Osteoblast (primary cell): ENCODE measurements at regions not wholly inside any gene's neighbourhood (a gene's known extent, or its start where the extent isn't known, plus 50 kb on each side); places are given as distances from the start of the nearest gene placed in this dataset.

Experiments
- DNase-seq: peaks from one replicate; pipeline ENCODE4 v3.0.0; 2011; ENCODE audit warnings: low spot score, mixed read lengths; ENCODE audit not compliant: insufficient read length; ENCODE audit errors: missing footprints
- H2AFZ ChIP-seq: 2 replicates; pipeline ENCODE4 v1.6.0; 2011; ENCODE audit warnings: mild to moderate bottlenecking, low read length
- H3K27ac ChIP-seq: 2 replicates; pipeline ENCODE4 v1.5.1; 2011; ENCODE audit warnings: mild to moderate bottlenecking, low read depth, low read length, moderate library complexity
- H3K27me3 ChIP-seq: 2 replicates; pipeline ENCODE4 v1.6.0; 2012; ENCODE audit warnings: mild to moderate bottlenecking, control low read depth, inconsistent platforms, low read length, moderate library complexity; ENCODE audit not compliant: insufficient read depth
- H3K36me3 ChIP-seq: 2 replicates; pipeline ENCODE4 v1.5.1; 2011; ENCODE audit warnings: mild to moderate bottlenecking, low read length, control low read depth, moderate library complexity; ENCODE audit not compliant: insufficient read depth
- H3K4me1 ChIP-seq: 2 replicates; pipeline ENCODE4 v1.5.1; 2011; ENCODE audit warnings: mild to moderate bottlenecking, low read length, control low read depth, moderate library complexity; ENCODE audit not compliant: insufficient read depth
- H3K4me2 ChIP-seq: 2 replicates; pipeline ENCODE4 v1.6.0; 2011; ENCODE audit warnings: mild to moderate bottlenecking, low read length; ENCODE audit not compliant: insufficient read depth
- H3K4me3 ChIP-seq: fragments of 200-600 bp; sonication (generic); 3 replicates; pipeline ENCODE4 v1.5.1; 2012; ENCODE audit warnings: mild to moderate bottlenecking, low read length, inconsistent platforms; ENCODE audit not compliant: insufficient read depth
- H3K79me2 ChIP-seq: 2 replicates; pipeline ENCODE4 v1.6.0; 2012; ENCODE audit warnings: mild to moderate bottlenecking, low read length, control low read depth, inconsistent platforms; ENCODE audit not compliant: insufficient read depth
- H3K9me3 ChIP-seq: 2 replicates; pipeline ENCODE4 v1.5.1; 2011; ENCODE audit warnings: low read depth, low read length, control low read depth
- H4K20me1 ChIP-seq: 2 replicates; pipeline ENCODE4 v1.6.0; 2012; ENCODE audit warnings: mild to moderate bottlenecking, low read length, control low read depth; ENCODE audit not compliant: insufficient read depth
- CTCF ChIP-seq: IDR thresholded peaks from 2 replicates; pipeline ENCODE4 v1.5.1; 2011; ENCODE audit warnings: mild to moderate bottlenecking, low read depth, low read length, moderate library complexity; ENCODE audit errors: extremely low read depth

GRCh38 chr2:155080373-155080772, 381.9 kb downstream of the KCNJ3 start:
- no peaks in the 10 kb centered on the region for H3K36me3 ChIP-seq
- H3K79me2 ChIP-seq = no peaks in the 10 kb centered on the region
- no peaks in the 10 kb centered on the region for H3K27me3 ChIP-seq
- no peak overlapping the region for H3K4me2 ChIP-seq
- H2AFZ ChIP-seq = no peak overlapping the region
- DNase-seq = no peak
- peaks cover 2% of the 10 kb centered on the region for H3K9me3 ChIP-seq
- no peak overlapping the region for H3K27ac ChIP-seq
- H3K4me3 ChIP-seq = no peak overlapping the region
- H4K20me1 ChIP-seq = no peaks in the 10 kb centered on the region
- TF ChIP-seq CTCF = no peak
- H3K4me1 ChIP-seq = no peaks in the 10 kb centered on the region

DNA sequence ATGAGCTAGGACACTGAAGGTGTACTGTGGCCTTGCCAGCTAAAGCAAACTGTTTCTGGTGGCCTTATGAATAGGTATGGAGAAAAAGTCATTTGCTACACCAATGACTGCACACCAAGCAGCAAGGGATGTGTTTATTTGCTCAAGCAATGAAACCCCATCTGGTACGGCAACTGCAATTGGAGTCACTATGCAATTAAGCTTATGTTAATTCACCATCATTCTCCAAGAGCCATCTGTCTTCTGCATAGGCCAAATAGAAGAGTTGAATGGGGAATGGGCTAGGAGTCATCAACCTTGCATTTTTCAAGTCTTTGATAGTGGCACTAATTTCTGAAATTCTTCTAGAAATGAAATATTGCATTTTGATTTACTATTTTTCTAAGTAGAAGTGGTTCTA, 372.0 kb downstream of the KCNJ3 start:
- Histone ChIP-seq H3K27me3 (no peaks in the 10 kb centered on the region), H3K9me3 (no peaks in the 10 kb centered on the region), H3K4me1 (no peaks in the 10 kb centered on the region), H3K4me3 (no peak overlapping the region), H3K27ac (no peak overlapping the region), H4K20me1 (no peaks in the 10 kb centered on the region), H3K79me2 (no peaks in the 10 kb centered on the region), H2AFZ (no peak overlapping the region), H3K4me2 (no peak overlapping the region), H3K36me3 (no peaks in the 10 kb centered on the region)
- DNase-seq = no peak
- TF ChIP-seq CTCF = no peak

DNA sequence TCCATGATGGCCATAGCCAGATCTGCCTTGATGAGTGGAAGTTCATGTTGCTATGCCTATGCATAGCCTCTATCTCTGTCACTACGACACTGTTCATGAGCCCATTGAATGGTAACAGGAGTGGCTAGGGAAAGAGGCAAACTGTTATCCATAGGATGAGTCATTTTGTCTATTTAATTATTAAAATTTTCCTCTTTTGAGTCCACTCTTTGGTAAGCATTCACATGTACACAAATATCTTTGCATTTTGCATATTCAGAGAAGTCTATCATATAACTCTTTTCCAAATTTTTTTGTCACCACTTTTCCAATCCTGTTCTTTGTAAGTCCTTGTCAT, 364.4 kb downstream of the KCNJ3 start:
- no peak overlapping the region for H3K4me3 ChIP-seq
- H3K36me3 ChIP-seq = no peaks in the 10 kb centered on the region
- no peak for TF ChIP-seq CTCF
- no peak overlapping the region for H3K4me2 ChIP-seq
- DNase-seq = no peak
- no peak overlapping the region for H2AFZ ChIP-seq
- no peak overlapping the region for H3K27ac ChIP-seq
- H3K27me3 ChIP-seq = no peaks in the 10 kb centered on the region
- no peaks in the 10 kb centered on the region for H3K4me1 ChIP-seq
- H3K79me2 ChIP-seq = no peaks in the 10 kb centered on the region
- H3K9me3 ChIP-seq = no peaks in the 10 kb centered on the region
- H4K20me1 ChIP-seq = no peaks in the 10 kb centered on the region

GRCh38 chr2:155062250-155062921, 363.9 kb downstream of the KCNJ3 start:
- Histone ChIP-seq H3K4me3 (no peak overlapping the region), H4K20me1 (no peaks in the 10 kb centered on the region), H3K4me1 (no peaks in the 10 kb centered on the region), H3K79me2 (no peaks in the 10 kb centered on the region), H3K27me3 (no peaks in the 10 kb centered on the region), H3K36me3 (no peaks in the 10 kb centered on the region), H3K4me2 (no peak overlapping the region), H3K27ac (no peak overlapping the region), H2AFZ (no peak overlapping the region), H3K9me3 (no peaks in the 10 kb centered on the region)
- no peak for TF ChIP-seq CTCF
- DNase-seq = no peak
